ENCODE measurements at regions not wholly inside any gene's neighbourhood (a gene's known extent, or its start where the extent isn't known, plus 50 kb on each side); places are given as distances from the start of the nearest gene placed in this dataset.

DNA sequence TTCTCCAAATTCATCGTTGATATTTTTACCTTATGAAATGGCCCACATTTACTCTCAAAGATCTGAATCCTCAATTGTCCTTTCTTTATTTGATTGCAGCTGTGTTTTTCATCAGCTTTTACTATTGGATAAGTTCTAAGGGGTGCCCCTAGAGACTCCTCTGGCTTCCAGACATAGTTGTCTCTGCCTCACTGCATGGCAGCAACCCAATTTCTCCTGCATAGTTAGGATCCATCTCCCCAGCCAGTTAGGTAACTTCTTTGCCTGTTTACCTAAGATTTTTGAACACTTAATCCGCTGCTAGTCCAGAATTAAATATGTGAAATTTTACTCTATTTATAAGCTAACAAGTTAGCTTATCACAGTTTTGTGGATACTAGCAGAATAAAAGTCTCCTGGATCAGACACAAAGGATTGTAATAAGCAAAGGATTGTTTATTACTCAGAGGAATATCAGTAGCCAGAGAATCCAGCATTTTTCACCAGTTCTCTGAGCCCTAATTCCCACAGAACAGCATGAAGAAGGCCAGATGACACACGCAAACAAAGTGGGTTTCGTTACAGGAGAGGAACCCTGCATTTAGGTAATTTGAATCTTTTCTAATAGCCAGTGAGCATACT, 101.1 kb downstream of the BBS10 start:
- Histone ChIP-seq H3K36me3 (ENCODE audit: control insufficient read depth, insufficient read depth, low read length) (no peaks in the 10 kb centered on the region), H3K27ac (ENCODE audit: low read depth, low read length) (no peak overlapping the region), H3K27me3 (ENCODE audit: control insufficient read depth, insufficient read depth, low read length) (no peaks in the 10 kb centered on the region), H3K9me3 (ENCODE audit: control insufficient read depth, insufficient read depth, low read length) (no peaks in the 10 kb centered on the region), H3K4me3 (ENCODE audit: low read depth, low read length) (no peak overlapping the region), H3K4me1 (ENCODE audit: control insufficient read depth, insufficient read depth, low read length) (no peaks in the 10 kb centered on the region)
- DNase-seq (ENCODE audit: low read depth in 4 of 6, low spot score in 6 of 6), result peak in 2 of 6 donors; percentile 25 to 61
- 82% methylated on average over 2 of the region's 4 CpGs for whole genome bisulfite sequencing (ENCODE audit: insufficient coverage)

DNA sequence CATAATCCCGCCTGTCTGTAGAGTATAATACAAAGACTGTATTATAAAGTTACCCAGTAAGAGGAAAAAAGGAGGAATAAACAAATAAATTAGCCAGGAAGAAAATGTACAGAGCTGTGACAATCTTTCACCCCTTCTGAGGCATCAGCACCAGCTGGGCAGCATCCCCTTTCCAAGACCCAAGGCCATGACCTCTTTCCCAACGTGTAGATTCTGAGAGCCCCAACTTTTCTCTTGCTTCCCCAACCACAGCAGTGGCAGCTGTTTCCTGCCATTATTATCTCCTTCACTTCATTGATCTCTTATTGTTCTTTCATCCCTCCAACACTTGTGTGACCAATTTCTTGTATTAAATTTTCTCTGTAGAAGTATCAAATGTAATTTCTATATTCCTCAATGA, 101.6 kb downstream of the BBS10 start:
- no CpG with 5 or more reads among the region's 2 CpGs for WGBS (ENCODE audit: insufficient coverage)
- H3K4me1 ChIP-seq (ENCODE audit: control insufficient read depth, insufficient read depth, low read length), result no peaks in the 10 kb centered on the region
- no peak for DNase-seq (ENCODE audit: low read depth in 4 of 6, low spot score in 6 of 6)

DNA sequence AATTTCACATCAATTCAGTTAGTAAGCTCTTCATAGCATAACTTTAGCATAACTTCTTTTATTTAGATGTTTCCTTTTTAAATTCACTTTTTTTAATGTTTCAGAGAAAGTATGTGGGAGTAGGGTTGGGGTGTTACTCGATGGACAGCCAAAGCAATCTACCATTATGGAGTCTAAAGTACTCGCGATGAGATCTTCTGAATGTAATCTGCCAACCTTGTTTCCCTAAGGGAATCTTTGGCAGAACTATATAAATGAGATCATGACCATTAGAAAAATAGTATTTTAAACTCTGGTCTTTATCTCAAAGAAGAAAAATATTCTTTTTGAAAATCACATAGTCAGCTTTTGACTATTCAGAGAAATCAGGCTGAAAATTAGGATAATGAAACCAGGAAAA, 103.9 kb downstream of the BBS10 start:
- no CpG with 5 or more reads among the region's 3 CpGs for WGBS (ENCODE audit: insufficient coverage)
- DNase-seq (ENCODE audit: low read depth in 4 of 6, low spot score in 6 of 6), result no peak
- Histone ChIP-seq H3K4me1 (ENCODE audit: control insufficient read depth, insufficient read depth, low read length) (no peaks in the 10 kb centered on the region), H3K9me3 (ENCODE audit: control insufficient read depth, insufficient read depth, low read length) (no peaks in the 10 kb centered on the region), H3K4me3 (ENCODE audit: low read depth, low read length) (no peak overlapping the region), H3K27me3 (ENCODE audit: control insufficient read depth, insufficient read depth, low read length) (no peaks in the 10 kb centered on the region), H3K36me3 (ENCODE audit: control insufficient read depth, insufficient read depth, low read length) (no peaks in the 10 kb centered on the region), H3K27ac (ENCODE audit: low read depth, low read length) (no peak overlapping the region)

More for the DNA sequence above, 101.6 kb downstream of the BBS10 start:
- no peak overlapping the region for H3K27ac ChIP-seq (ENCODE audit: low read depth, low read length)
- no peaks in the 10 kb centered on the region for H3K36me3 ChIP-seq (ENCODE audit: control insufficient read depth, insufficient read depth, low read length)
- no peaks in the 10 kb centered on the region for H3K27me3 ChIP-seq (ENCODE audit: control insufficient read depth, insufficient read depth, low read length)
- H3K4me3 ChIP-seq (ENCODE audit: low read depth, low read length), result no peak overlapping the region
- H3K9me3 ChIP-seq (ENCODE audit: control insufficient read depth, insufficient read depth, low read length), result no peaks in the 10 kb centered on the region

DNA sequence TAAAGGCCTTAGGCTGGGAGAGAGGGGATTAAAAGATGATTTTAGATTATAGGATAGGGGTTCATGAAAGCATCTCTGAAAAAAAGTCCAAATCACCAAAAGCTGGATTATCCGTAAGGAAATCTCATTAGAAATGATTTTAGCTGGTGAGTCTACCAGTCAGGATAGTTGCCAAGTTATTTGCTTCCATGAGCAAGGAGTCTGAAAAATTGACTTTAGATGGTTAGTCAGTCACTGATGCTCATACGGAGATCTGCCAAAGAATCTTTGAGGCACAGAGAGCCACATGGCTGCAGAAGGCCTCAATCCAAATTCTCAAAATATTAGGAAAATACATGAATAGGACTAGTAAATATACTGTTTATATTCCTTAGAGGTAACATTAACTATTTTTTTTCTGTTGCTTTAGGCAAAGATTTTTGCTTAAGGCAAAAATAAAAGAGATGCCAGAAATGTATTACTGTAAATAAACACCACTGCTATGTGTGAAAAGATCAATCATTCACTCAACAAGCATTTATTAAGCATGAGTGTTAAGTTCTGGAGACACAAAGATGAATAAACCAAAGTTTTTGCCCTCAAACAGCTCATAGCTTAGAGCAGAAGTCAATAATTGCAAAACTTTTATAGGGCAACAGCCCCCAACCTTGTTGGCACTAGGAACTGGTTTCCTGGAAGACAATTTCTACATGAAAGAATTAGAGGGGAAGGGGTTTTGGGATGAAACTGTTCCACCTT, 105.2 kb downstream of the BBS10 start:
- Histone ChIP-seq H3K27ac (ENCODE audit: low read depth, low read length) (no peak overlapping the region), H3K4me1 (ENCODE audit: control insufficient read depth, insufficient read depth, low read length) (no peaks in the 10 kb centered on the region), H3K9me3 (ENCODE audit: control insufficient read depth, insufficient read depth, low read length) (no peaks in the 10 kb centered on the region), H3K27me3 (ENCODE audit: control insufficient read depth, insufficient read depth, low read length) (no peaks in the 10 kb centered on the region), H3K4me3 (ENCODE audit: low read depth, low read length) (no peak overlapping the region), H3K36me3 (ENCODE audit: control insufficient read depth, insufficient read depth, low read length) (no peaks in the 10 kb centered on the region)
- 100% methylated on average over 1 of the region's 2 CpGs for WGBS (ENCODE audit: insufficient coverage)
- no peak for DNase-seq (ENCODE audit: low read depth in 4 of 6, low spot score in 6 of 6)

DNA sequence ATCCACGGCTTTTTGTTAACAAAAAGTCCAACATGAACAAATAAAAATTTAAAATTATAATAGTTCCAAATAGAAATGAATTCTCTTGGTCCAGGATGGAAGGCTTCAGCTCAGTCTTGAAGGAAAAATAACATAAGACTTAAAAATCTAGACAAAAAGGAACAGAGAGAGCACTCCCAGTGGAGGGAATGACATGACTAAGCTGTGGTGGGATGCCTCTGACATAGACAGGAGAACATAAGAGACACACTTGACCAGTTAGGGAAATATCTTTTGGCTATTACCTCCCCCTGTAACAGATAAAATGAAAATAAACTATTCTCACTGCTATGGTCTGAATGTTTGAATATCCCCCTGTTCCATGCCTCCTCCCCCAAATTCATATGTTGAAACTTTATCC, 106.8 kb downstream of the BBS10 start:
- Histone ChIP-seq H3K27ac (ENCODE audit: low read depth, low read length) (no peak overlapping the region), H3K9me3 (ENCODE audit: control insufficient read depth, insufficient read depth, low read length) (no peaks in the 10 kb centered on the region), H3K4me1 (ENCODE audit: control insufficient read depth, insufficient read depth, low read length) (no peaks in the 10 kb centered on the region), H3K27me3 (ENCODE audit: control insufficient read depth, insufficient read depth, low read length) (no peaks in the 10 kb centered on the region), H3K36me3 (ENCODE audit: control insufficient read depth, insufficient read depth, low read length) (no peaks in the 10 kb centered on the region), H3K4me3 (ENCODE audit: low read depth, low read length) (no peak overlapping the region)
- no peak for DNase-seq (ENCODE audit: low read depth in 4 of 6, low spot score in 6 of 6)
- WGBS (ENCODE audit: insufficient coverage), result no CpG with 5 or more reads among the region's 1 CpG

DNA sequence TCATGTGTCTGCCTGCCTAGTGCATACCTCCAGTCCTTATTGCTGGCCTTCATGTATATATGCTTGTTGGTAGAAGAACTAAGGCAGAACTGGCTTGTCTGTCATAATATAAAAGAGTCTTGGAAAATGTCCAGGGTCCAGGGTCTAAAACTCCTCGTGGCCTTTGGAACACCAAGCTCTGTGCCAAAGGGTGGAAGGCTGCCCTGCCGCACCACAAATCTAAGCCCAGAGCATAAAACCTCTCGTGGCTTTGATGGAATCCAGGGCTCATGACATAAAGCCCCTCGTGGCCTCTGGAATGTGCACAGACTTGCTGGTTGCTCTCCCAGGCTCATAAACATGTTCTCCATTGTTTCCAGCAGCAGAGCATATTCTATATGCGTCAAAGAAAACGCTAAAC, 107.9 kb downstream of the BBS10 start:
- H3K4me1 ChIP-seq (ENCODE audit: control insufficient read depth, insufficient read depth, low read length), result no peaks in the 10 kb centered on the region
- no peaks in the 10 kb centered on the region for H3K27me3 ChIP-seq (ENCODE audit: control insufficient read depth, insufficient read depth, low read length)
- no peaks in the 10 kb centered on the region for H3K9me3 ChIP-seq (ENCODE audit: control insufficient read depth, insufficient read depth, low read length)
- no peak for DNase-seq (ENCODE audit: low read depth in 4 of 6, low spot score in 6 of 6)
- H3K27ac ChIP-seq (ENCODE audit: low read depth, low read length), result no peak overlapping the region
- no peak overlapping the region for H3K4me3 ChIP-seq (ENCODE audit: low read depth, low read length)
- H3K36me3 ChIP-seq (ENCODE audit: control insufficient read depth, insufficient read depth, low read length), result no peaks in the 10 kb centered on the region
- WGBS (ENCODE audit: insufficient coverage), result 79% methylated on average over 5 of the region's 6 CpGs

DNA sequence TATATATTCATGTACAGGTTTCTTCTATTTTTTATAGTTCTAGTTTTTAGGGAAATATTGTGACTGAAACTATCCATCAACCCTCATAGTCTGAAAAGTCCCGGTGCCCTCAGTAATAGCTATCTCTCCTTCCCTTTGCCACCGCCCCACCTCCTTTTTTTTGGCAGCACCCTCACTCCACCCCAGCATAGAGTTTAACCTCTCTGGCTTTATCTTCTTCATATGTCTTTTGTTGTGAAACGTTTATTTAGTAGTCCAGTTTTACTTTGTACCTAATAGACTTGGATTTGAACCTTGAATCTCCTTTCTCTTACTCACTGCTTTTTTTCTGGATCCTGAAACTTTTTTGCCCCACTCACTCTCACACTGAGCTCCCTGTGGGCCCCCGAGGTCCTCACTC, 109.5 kb downstream of the BBS10 start:
- Histone ChIP-seq H3K36me3 (ENCODE audit: control insufficient read depth, insufficient read depth, low read length) (no peaks in the 10 kb centered on the region), H3K27me3 (ENCODE audit: control insufficient read depth, insufficient read depth, low read length) (no peaks in the 10 kb centered on the region), H3K4me3 (ENCODE audit: low read depth, low read length) (no peak overlapping the region), H3K27ac (ENCODE audit: low read depth, low read length) (no peak overlapping the region), H3K4me1 (ENCODE audit: control insufficient read depth, insufficient read depth, low read length) (no peaks in the 10 kb centered on the region), H3K9me3 (ENCODE audit: control insufficient read depth, insufficient read depth, low read length) (no peaks in the 10 kb centered on the region)
- no peak for DNase-seq (ENCODE audit: low read depth in 4 of 6, low spot score in 6 of 6)
- WGBS (ENCODE audit: insufficient coverage), result 88% methylated on average over 1 of the region's 4 CpGs

DNA sequence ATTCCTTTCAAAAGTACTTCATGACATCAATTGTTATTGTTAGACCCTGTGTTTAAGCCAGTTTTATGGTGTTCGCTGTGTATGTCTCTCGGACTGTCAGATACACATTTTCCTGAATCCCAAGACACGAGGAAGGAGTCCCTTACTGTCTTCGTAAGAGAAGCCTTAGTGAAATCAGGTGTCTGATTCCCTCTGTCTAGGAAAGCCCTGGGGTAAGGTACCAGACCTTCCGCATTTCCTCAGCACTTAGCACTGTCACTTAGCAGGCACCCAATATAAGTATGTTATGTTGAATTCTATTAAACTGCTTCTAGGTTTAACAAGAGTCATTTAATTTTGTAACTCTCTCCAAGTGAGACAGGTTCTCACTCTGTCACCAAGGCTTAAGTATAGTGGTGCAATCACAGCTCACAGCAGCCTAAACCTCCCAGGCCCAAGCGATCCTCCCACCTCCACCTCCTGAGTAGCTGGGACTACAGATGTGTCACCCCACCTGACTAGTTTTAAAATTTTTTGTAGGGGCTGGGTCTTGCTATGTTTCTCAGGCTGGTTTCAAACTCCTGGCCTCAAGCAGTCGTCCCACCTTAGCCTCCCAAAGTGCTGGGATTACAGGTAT, 111.0 kb downstream of the BBS10 start:
- H3K4me1 ChIP-seq (ENCODE audit: control insufficient read depth, insufficient read depth, low read length), result no peaks in the 10 kb centered on the region
- no peak overlapping the region for H3K27ac ChIP-seq (ENCODE audit: low read depth, low read length)
- no peaks in the 10 kb centered on the region for H3K36me3 ChIP-seq (ENCODE audit: control insufficient read depth, insufficient read depth, low read length)
- DNase-seq (ENCODE audit: low read depth in 4 of 6, low spot score in 6 of 6), result no peak
- H3K4me3 ChIP-seq (ENCODE audit: low read depth, low read length), result no peak overlapping the region
- no peaks in the 10 kb centered on the region for H3K27me3 ChIP-seq (ENCODE audit: control insufficient read depth, insufficient read depth, low read length)
- 93% methylated on average over 5 of the region's 7 CpGs for WGBS (ENCODE audit: insufficient coverage)
- H3K9me3 ChIP-seq (ENCODE audit: control insufficient read depth, insufficient read depth, low read length), result no peaks in the 10 kb centered on the region

DNA sequence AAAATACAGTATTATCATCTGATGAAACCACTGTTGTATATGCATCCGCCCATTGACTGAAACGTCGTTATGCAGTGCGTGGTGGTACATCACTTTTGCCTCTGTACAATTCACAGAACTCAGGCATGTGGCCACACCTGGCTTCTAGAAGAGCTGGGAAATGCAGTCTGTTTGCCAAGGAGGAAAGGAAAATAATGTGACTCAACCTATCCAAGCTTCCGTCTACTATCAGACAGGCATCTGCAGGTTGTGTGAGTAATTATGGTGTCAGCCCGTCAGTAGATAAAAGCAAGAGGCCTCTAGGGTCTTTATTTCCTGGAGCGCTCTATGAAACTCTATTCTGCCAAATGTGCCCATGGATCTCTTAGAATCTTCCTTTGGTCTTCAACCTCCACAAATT, 111.6 kb downstream of the BBS10 start:
- no CpG with 5 or more reads among the region's 7 CpGs for WGBS (ENCODE audit: insufficient coverage)
- H3K4me1 ChIP-seq (ENCODE audit: control insufficient read depth, insufficient read depth, low read length), result no peaks in the 10 kb centered on the region
- H3K4me3 ChIP-seq (ENCODE audit: low read depth, low read length), result no peak overlapping the region
- H3K27ac ChIP-seq (ENCODE audit: low read depth, low read length), result no peak overlapping the region
- DNase-seq (ENCODE audit: low read depth in 4 of 6, low spot score in 6 of 6), result no peak
- no peaks in the 10 kb centered on the region for H3K36me3 ChIP-seq (ENCODE audit: control insufficient read depth, insufficient read depth, low read length)
- H3K9me3 ChIP-seq (ENCODE audit: control insufficient read depth, insufficient read depth, low read length), result no peaks in the 10 kb centered on the region
- no peaks in the 10 kb centered on the region for H3K27me3 ChIP-seq (ENCODE audit: control insufficient read depth, insufficient read depth, low read length)

DNA sequence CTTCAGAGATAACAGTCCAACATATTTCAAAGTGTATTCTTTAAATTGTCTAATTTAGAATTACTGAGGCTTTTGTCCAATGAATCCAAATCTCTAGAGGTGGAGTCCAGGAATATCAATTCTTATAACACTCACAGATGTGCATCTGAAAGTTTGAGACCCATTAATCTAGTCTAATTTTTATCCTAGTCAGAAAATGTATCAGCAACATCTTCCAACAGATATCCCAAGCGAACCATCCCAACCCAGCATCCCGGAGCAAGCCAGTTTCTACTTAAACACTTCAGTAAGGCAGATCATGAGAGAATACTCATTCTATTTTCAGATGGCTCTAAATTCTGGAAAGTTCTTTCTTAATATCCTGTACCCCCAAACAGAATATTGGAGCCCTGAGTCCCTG, 113.5 kb downstream of the BBS10 start:
- no peaks in the 10 kb centered on the region for H3K4me1 ChIP-seq (ENCODE audit: control insufficient read depth, insufficient read depth, low read length)
- no peaks in the 10 kb centered on the region for H3K27me3 ChIP-seq (ENCODE audit: control insufficient read depth, insufficient read depth, low read length)
- WGBS (ENCODE audit: insufficient coverage), result 100% methylated on average over 2 of the region's 2 CpGs
- no peak overlapping the region for H3K4me3 ChIP-seq (ENCODE audit: low read depth, low read length)
- no peak overlapping the region for H3K27ac ChIP-seq (ENCODE audit: low read depth, low read length)
- H3K9me3 ChIP-seq (ENCODE audit: control insufficient read depth, insufficient read depth, low read length), result no peaks in the 10 kb centered on the region
- H3K36me3 ChIP-seq (ENCODE audit: control insufficient read depth, insufficient read depth, low read length), result no peaks in the 10 kb centered on the region
- no peak for DNase-seq (ENCODE audit: low read depth in 4 of 6, low spot score in 6 of 6)
